ENCODE measurements at regions not wholly inside any gene's neighbourhood (a gene's known extent, or its start where the extent isn't known, plus 50 kb on each side); places are given as distances from the start of the nearest gene placed in this dataset.

GRCh38 chr2:126413079-126413478, 242.9 kb upstream of the GYPC start:
- H3K9me3 Mint-ChIP-seq = no peaks in the 10 kb centered on the region
- H3K36me3 Mint-ChIP-seq (ENCODE audit: insufficient read depth) = no peaks in the 10 kb centered on the region
- H3K27ac Mint-ChIP-seq (ENCODE audit: low read depth) = no peak overlapping the region
- H3K4me1 Mint-ChIP-seq = peaks cover 6% of the 10 kb centered on the region
- no peak for ATAC-seq (replicated peaks; ENCODE audit: extremely low read depth, poor library complexity, severe bottlenecking)
- H3K27me3 Mint-ChIP-seq = no peaks in the 10 kb centered on the region
- no peak for DNase-seq (ENCODE audit: low spot score in 2 of 2)
- no peak overlapping the region for H3K4me3 Mint-ChIP-seq

GRCh38 chr2:126419403-126419802, 236.6 kb upstream of the GYPC start:
- H3K27ac Mint-ChIP-seq (ENCODE audit: low read depth) = no peak overlapping the region
- no peaks in the 10 kb centered on the region for H3K4me1 Mint-ChIP-seq
- H3K36me3 Mint-ChIP-seq (ENCODE audit: insufficient read depth) = peaks cover 1% of the 10 kb centered on the region
- H3K4me3 Mint-ChIP-seq = no peak overlapping the region
- no peaks in the 10 kb centered on the region for H3K27me3 Mint-ChIP-seq
- ATAC-seq (replicated peaks; ENCODE audit: extremely low read depth, poor library complexity, severe bottlenecking) = no peak
- DNase-seq (ENCODE audit: low spot score in 2 of 2) = no peak
- H3K9me3 Mint-ChIP-seq = peaks cover 18% of the 10 kb centered on the region

- Mint-ChIP-seq H3K4me3 (no peak overlapping the region), H3K36me3 (ENCODE audit: insufficient read depth) (no peaks in the 10 kb centered on the region), H3K27me3 (peaks cover 10% of the 10 kb centered on the region), H3K9me3 (peaks cover 4% of the 10 kb centered on the region), H3K4me1 (no peaks in the 10 kb centered on the region), H3K27ac (ENCODE audit: low read depth) (no peak overlapping the region)
- ATAC-seq (replicated peaks; ENCODE audit: extremely low read depth, poor library complexity, severe bottlenecking) = no peak
- DNase-seq (ENCODE audit: low spot score in 2 of 2) = no peak
Observed at GRCh38 chr2:126425943-126426342, 230.0 kb upstream of the GYPC start.

GRCh38 chr2:126429103-126429502, 226.9 kb upstream of the GYPC start:
- no peak for ATAC-seq (replicated peaks; ENCODE audit: extremely low read depth, poor library complexity, severe bottlenecking)
- Mint-ChIP-seq H3K9me3 (no peaks in the 10 kb centered on the region), H3K36me3 (ENCODE audit: insufficient read depth) (no peaks in the 10 kb centered on the region), H3K27me3 (peaks cover 10% of the 10 kb centered on the region), H3K27ac (ENCODE audit: low read depth) (no peak overlapping the region), H3K4me3 (no peak overlapping the region), H3K4me1 (no peaks in the 10 kb centered on the region)
- no peak for DNase-seq (ENCODE audit: low spot score in 2 of 2)

- H3K36me3 Mint-ChIP-seq (ENCODE audit: insufficient read depth) = no peaks in the 10 kb centered on the region
- no peaks in the 10 kb centered on the region for H3K4me1 Mint-ChIP-seq
- H3K9me3 Mint-ChIP-seq = no peaks in the 10 kb centered on the region
- ATAC-seq (replicated peaks; ENCODE audit: extremely low read depth, poor library complexity, severe bottlenecking) = no peak
- H3K27ac Mint-ChIP-seq (ENCODE audit: low read depth) = no peak overlapping the region
- DNase-seq (ENCODE audit: low spot score in 2 of 2) = no peak
- peaks cover 17% of the 10 kb centered on the region for H3K27me3 Mint-ChIP-seq
- H3K4me3 Mint-ChIP-seq = no peak overlapping the region
Observed at GRCh38 chr2:126431136-126431535, 224.8 kb upstream of the GYPC start.

- ATAC-seq (replicated peaks; ENCODE audit: extremely low read depth, poor library complexity, severe bottlenecking) (no peak), DNase-seq (ENCODE audit: low spot score in 2 of 2) (no peak)
- Mint-ChIP-seq H3K4me1 (no peaks in the 10 kb centered on the region), H3K27me3 (peaks cover 18% of the 10 kb centered on the region), H3K36me3 (ENCODE audit: insufficient read depth) (no peaks in the 10 kb centered on the region), H3K27ac (ENCODE audit: low read depth) (no peak overlapping the region), H3K9me3 (no peaks in the 10 kb centered on the region), H3K4me3 (no peak overlapping the region)
Observed at GRCh38 chr2:126436411-126436810, 219.5 kb upstream of the GYPC start.

GRCh38 chr2:126437016-126437415, 218.9 kb upstream of the GYPC start:
- H3K27ac Mint-ChIP-seq (ENCODE audit: low read depth) = no peak overlapping the region
- no peaks in the 10 kb centered on the region for H3K36me3 Mint-ChIP-seq (ENCODE audit: insufficient read depth)
- no peak overlapping the region for H3K4me3 Mint-ChIP-seq
- ATAC-seq (replicated peaks; ENCODE audit: extremely low read depth, poor library complexity, severe bottlenecking) = no peak
- DNase-seq (ENCODE audit: low spot score in 2 of 2) = no peak
- peaks cover 18% of the 10 kb centered on the region for H3K27me3 Mint-ChIP-seq
- no peaks in the 10 kb centered on the region for H3K4me1 Mint-ChIP-seq
- H3K9me3 Mint-ChIP-seq = no peaks in the 10 kb centered on the region

- peaks cover 34% of the 10 kb centered on the region for H3K27me3 Mint-ChIP-seq
- H3K4me1 Mint-ChIP-seq = no peaks in the 10 kb centered on the region
- no peaks in the 10 kb centered on the region for H3K36me3 Mint-ChIP-seq (ENCODE audit: insufficient read depth)
- ATAC-seq (replicated peaks; ENCODE audit: extremely low read depth, poor library complexity, severe bottlenecking) (no peak), DNase-seq (ENCODE audit: low spot score in 2 of 2) (no peak)
- no peaks in the 10 kb centered on the region for H3K9me3 Mint-ChIP-seq
- no peak overlapping the region for H3K27ac Mint-ChIP-seq (ENCODE audit: low read depth)
- H3K4me3 Mint-ChIP-seq = no peak overlapping the region
Observed at GRCh38 chr2:126444512-126444911, 211.4 kb upstream of the GYPC start.

GRCh38 chr2:126446106-126446695, 209.8 kb upstream of the GYPC start:
- H3K4me3 Mint-ChIP-seq = no peak overlapping the region
- H3K9me3 Mint-ChIP-seq = no peaks in the 10 kb centered on the region
- no peaks in the 10 kb centered on the region for H3K36me3 Mint-ChIP-seq (ENCODE audit: insufficient read depth)
- DNase-seq (ENCODE audit: low spot score in 2 of 2) (no peak), ATAC-seq (replicated peaks; ENCODE audit: extremely low read depth, poor library complexity, severe bottlenecking) (no peak)
- peaks cover 23% of the 10 kb centered on the region for H3K27me3 Mint-ChIP-seq
- H3K27ac Mint-ChIP-seq (ENCODE audit: low read depth) = no peak overlapping the region
- no peaks in the 10 kb centered on the region for H3K4me1 Mint-ChIP-seq

- Mint-ChIP-seq H3K4me3 (no peak overlapping the region), H3K4me1 (no peaks in the 10 kb centered on the region), H3K27ac (ENCODE audit: low read depth) (no peak overlapping the region), H3K9me3 (no peaks in the 10 kb centered on the region), H3K27me3 (peaks cover 8% of the 10 kb centered on the region), H3K36me3 (ENCODE audit: insufficient read depth) (no peaks in the 10 kb centered on the region)
- DNase-seq (ENCODE audit: low spot score in 2 of 2) (no peak), ATAC-seq (replicated peaks; ENCODE audit: extremely low read depth, poor library complexity, severe bottlenecking) (no peak)
Observed at GRCh38 chr2:126448611-126449010, 207.3 kb upstream of the GYPC start.

GRCh38 chr2:126449677-126450076, 206.3 kb upstream of the GYPC start:
- ATAC-seq (replicated peaks; ENCODE audit: extremely low read depth, poor library complexity, severe bottlenecking) = no peak
- H3K4me3 Mint-ChIP-seq = no peak overlapping the region
- H3K36me3 Mint-ChIP-seq (ENCODE audit: insufficient read depth) = no peaks in the 10 kb centered on the region
- DNase-seq (ENCODE audit: low spot score in 2 of 2) = no peak
- no peaks in the 10 kb centered on the region for H3K4me1 Mint-ChIP-seq
- peaks cover 9% of the 10 kb centered on the region for H3K27me3 Mint-ChIP-seq
- no peak overlapping the region for H3K27ac Mint-ChIP-seq (ENCODE audit: low read depth)
- peaks cover 6% of the 10 kb centered on the region for H3K9me3 Mint-ChIP-seq

- no peak for DNase-seq (ENCODE audit: low spot score in 2 of 2)
- H3K27me3 Mint-ChIP-seq = peaks cover 39% of the 10 kb centered on the region
- no peaks in the 10 kb centered on the region for H3K4me1 Mint-ChIP-seq
- no peak overlapping the region for H3K27ac Mint-ChIP-seq (ENCODE audit: low read depth)
- peaks cover 2% of the 10 kb centered on the region for H3K36me3 Mint-ChIP-seq (ENCODE audit: insufficient read depth)
- no peaks in the 10 kb centered on the region for H3K9me3 Mint-ChIP-seq
- no peak for ATAC-seq (replicated peaks; ENCODE audit: extremely low read depth, poor library complexity, severe bottlenecking)
- no peak overlapping the region for H3K4me3 Mint-ChIP-seq
Observed at GRCh38 chr2:126463892-126464674, 191.9 kb upstream of the GYPC start.

GRCh38 chr2:126467367-126468054, 188.4 kb upstream of the GYPC start:
- H3K27me3 Mint-ChIP-seq = peaks cover 29% of the 10 kb centered on the region
- no peaks in the 10 kb centered on the region for H3K9me3 Mint-ChIP-seq
- H3K4me1 Mint-ChIP-seq = no peaks in the 10 kb centered on the region
- ATAC-seq (replicated peaks; ENCODE audit: extremely low read depth, poor library complexity, severe bottlenecking) (no peak), DNase-seq (ENCODE audit: low spot score in 2 of 2) (no peak)
- H3K27ac Mint-ChIP-seq (ENCODE audit: low read depth) = no peak overlapping the region
- no peak overlapping the region for H3K4me3 Mint-ChIP-seq
- H3K36me3 Mint-ChIP-seq (ENCODE audit: insufficient read depth) = peaks cover 2% of the 10 kb centered on the region
